SK-N-SH (cell line): ENCODE measurements at regions not wholly inside any gene's neighbourhood (a gene's known extent, or its start where the extent isn't known, plus 50 kb on each side); places are given as distances from the start of the nearest gene placed in this dataset.

Experiments used
- CTCF ChIA-PET: fragments of 300-600, 350-600 bp; formaldehyde crosslinking; extraction: SDS; loops from one replicate; lab custom pipeline; 2021; lab: Yijun Ruan, JAX
- POLR2A ChIA-PET: fragments of 350-600 bp; sonication (Branson Sonifier 250); formaldehyde crosslinking; extraction: SDS; loops from one replicate; lab custom pipeline; 2020; ENCODE audit warnings: antibody characterized with exemption, inconsistent platforms; lab: Yijun Ruan, JAX
- DNase-seq: peaks from one replicate; pipeline ENCODE4 v3.0.0; 2012
- H2AFZ ChIP-seq: fragments of 200-600 bp; sonication (generic); 2 replicates; pipeline ENCODE4 v1.8.1; 2016; ENCODE audit warnings: antibody characterized with exemption, mild to moderate bottlenecking, low read depth
- H3F3A ChIP-seq: fragments of 200-600 bp; sonication (generic); replicated peaks from 2 replicates; pipeline ENCODE3; 2016; ENCODE audit warnings: antibody characterized with exemption, mild to moderate bottlenecking; ENCODE audit not compliant: insufficient read depth
- H3K27ac ChIP-seq, 2 experiments: fragments of 200-500 bp in 1 of 2; fragments of 200-600 bp in 1 of 2; sonication (Bioruptor generic) in 1 of 2; sonication (generic), shearing (Covaris generic) in 1 of 2; 2 replicates each; pipeline versions ENCODE4 v1.5.1 to v1.6.1; 2014 to 2016; ENCODE audit warnings: low read depth in 2 of 2, inconsistent platforms in 1 of 2, low read length in 1 of 2, mild to moderate bottlenecking in 1 of 2, mixed read lengths in 1 of 2
- H3K27me3 ChIP-seq: fragments of 200-600 bp; sonication (generic), shearing (Covaris generic); 2 replicates; pipeline ENCODE4 v1.6.1; 2016; ENCODE audit warnings: mixed run types; ENCODE audit not compliant: insufficient read depth
- H3K36me3 ChIP-seq, 2 experiments: fragments of 200-500 bp in 1 of 2; fragments of 200-600 bp in 1 of 2; sonication (Bioruptor generic) in 1 of 2; sonication (generic) in 1 of 2; replicated peaks in 1 of 2; 2 replicates each; pipeline versions ENCODE3 to v1.5.1; 2014 to 2016; ENCODE audit warnings: low read length in 1 of 2, mild to moderate bottlenecking in 1 of 2; ENCODE audit not compliant: insufficient read depth in 2 of 2, control insufficient read depth in 1 of 2
- H3K4me1 ChIP-seq, 2 experiments: fragments of 200-500 bp in 1 of 2; fragments of 200-600 bp in 1 of 2; sonication (Bioruptor generic) in 1 of 2; sonication (generic), shearing (Covaris generic) in 1 of 2; 2 replicates each; pipeline versions ENCODE4 v1.5.1 to v1.6.1; 2014 to 2016; ENCODE audit warnings: low read depth in 1 of 2, low read length in 1 of 2, mixed run types in 1 of 2; ENCODE audit not compliant: insufficient read depth in 2 of 2, control insufficient read depth in 1 of 2
- H3K4me2 ChIP-seq: fragments of 200-600 bp; sonication (generic), shearing (Covaris generic); 2 replicates; pipeline ENCODE4 v1.6.1; 2017; ENCODE audit warnings: mixed run types
- H3K4me3 ChIP-seq, 2 experiments: fragments of 200-500 bp in 1 of 2; fragments of 200-600 bp in 1 of 2; sonication (Bioruptor generic) in 1 of 2; sonication (generic), shearing (Covaris generic) in 1 of 2; 2 replicates each; pipeline versions ENCODE4 v1.5.1 to v1.8.1; 2014 to 2016; ENCODE audit warnings: low read depth in 2 of 2, inconsistent platforms in 1 of 2, low read length in 1 of 2, mild to moderate bottlenecking in 1 of 2, mixed read lengths in 1 of 2, moderate library complexity in 1 of 2
- H3K79me2 ChIP-seq: fragments of 200-600 bp; sonication (generic); 2 replicates; pipeline ENCODE4 v1.8.1; 2017; ENCODE audit warnings: mild to moderate bottlenecking; ENCODE audit not compliant: insufficient read depth
- H3K9ac ChIP-seq: fragments of 200-600 bp; sonication (generic); 2 replicates; pipeline ENCODE4 v1.6.1; 2017; ENCODE audit warnings: mixed run types
- H3K9me2 ChIP-seq: fragments of 200-600 bp; sonication (generic); 2 replicates; pipeline ENCODE4 v1.6.1; 2017; ENCODE audit warnings: mixed run types
- H3K9me3 ChIP-seq: fragments of 200-600 bp; sonication (generic); 2 replicates; pipeline ENCODE4 v1.6.1; 2017; ENCODE audit warnings: mixed run types, mild to moderate bottlenecking, moderate library complexity
- H4K20me1 ChIP-seq: fragments of 200-600 bp; sonication (generic); 2 replicates; pipeline ENCODE4 v1.6.1; 2017; ENCODE audit warnings: mild to moderate bottlenecking, mixed run types; ENCODE audit not compliant: insufficient read depth
- CHD2 ChIP-seq: fragments of 150-350 bp; IDR thresholded peaks from 2 replicates; pipeline ENCODE4 v1.6.1; 2018; ENCODE audit warnings: low read length; ENCODE audit not compliant: partially characterized antibody
- EP300 ChIP-seq, 2 experiments: IDR thresholded peaks; 2 replicates each; pipeline versions ENCODE4 v1.4.0 to v1.6.1; 2012; ENCODE audit warnings: borderline replicate concordance in 1 of 2, low read depth in 1 of 2, low read length in 1 of 2
- FOSL2 ChIP-seq: IDR thresholded peaks from 2 replicates; pipeline ENCODE4 v1.4.0; 2012; ENCODE audit warnings: low read depth, mild to moderate bottlenecking, moderate library complexity, borderline replicate concordance
- FOXJ3 ChIP-seq: sonication (generic); formaldehyde crosslinking; IDR thresholded peaks from 2 replicates; pipeline ENCODE4 v1.5.1; 2020; ENCODE audit warnings: mild to moderate bottlenecking, missing genetic modification reagents
- FOXM1 ChIP-seq: IDR thresholded peaks from 2 replicates; pipeline ENCODE4 v1.4.0; 2012; ENCODE audit warnings: low read depth, mild to moderate bottlenecking
- GABPA ChIP-seq: IDR thresholded peaks from 2 replicates; pipeline ENCODE4 v1.4.0; 2012; ENCODE audit warnings: low read depth, mild to moderate bottlenecking
- JUND ChIP-seq: IDR thresholded peaks from 2 replicates; pipeline ENCODE4 v1.4.0; 2012
- MEF2A ChIP-seq: IDR thresholded peaks from 2 replicates; pipeline ENCODE4 v1.4.0; 2012; ENCODE audit warnings: low read depth, borderline replicate concordance
- NFIC ChIP-seq: IDR thresholded peaks from 2 replicates; pipeline ENCODE4 v1.4.0; 2012; ENCODE audit warnings: borderline replicate concordance
- POLR2AphosphoS5 ChIP-seq: IDR thresholded peaks from 2 replicates; pipeline ENCODE4 v1.6.1; 2012; ENCODE audit warnings: low read depth, low read length
- RAD21 ChIP-seq: IDR thresholded peaks from 2 replicates; pipeline ENCODE4 v1.6.1; 2012; ENCODE audit warnings: mild to moderate bottlenecking, low read length
- RCOR1 ChIP-seq: fragments of 150-350 bp; IDR thresholded peaks from 2 replicates; pipeline ENCODE4 v1.6.1; 2017; ENCODE audit warnings: antibody characterized with exemption, low read length
- RFX5 ChIP-seq: IDR thresholded peaks from 2 replicates; pipeline ENCODE4 v1.6.1; 2012; ENCODE audit warnings: mild to moderate bottlenecking, improper control_type of control experiment, low read length
- RXRA ChIP-seq: IDR thresholded peaks from 2 replicates; pipeline ENCODE4 v1.4.0; 2012; ENCODE audit warnings: low read depth, mild to moderate bottlenecking, borderline replicate concordance
- TAF1 ChIP-seq: IDR thresholded peaks from 2 replicates; pipeline ENCODE4 v1.6.1; 2012; ENCODE audit warnings: low read depth, mild to moderate bottlenecking, low read length, moderate library complexity, borderline replicate concordance
- TEAD4 ChIP-seq: IDR thresholded peaks from 2 replicates; pipeline ENCODE4 v1.4.0; 2012; ENCODE audit warnings: mild to moderate bottlenecking, borderline replicate concordance; ENCODE audit not compliant: insufficient read depth
- YY1 ChIP-seq: IDR thresholded peaks from 2 replicates; pipeline ENCODE4 v1.4.0; 2012; ENCODE audit warnings: low read depth, mild to moderate bottlenecking
- WGBS: methylation state at CpG from one replicate; pipeline ENCODE4 v1.1.6; 2017; ENCODE audit warnings: low lambda C conversion rate; 5-methylcytosine and 5-hydroxymethylcytosine counted together
- TF ChIP-seq, protein P1 (sequence below): fragments of 200-600 bp; sonication (generic); IDR thresholded peaks from 2 replicates; pipeline ENCODE4 v1.6.1; 2017; ENCODE audit warnings: antibody characterized with exemption, mild to moderate bottlenecking, moderate library complexity
- TF ChIP-seq, protein P2 (sequence below): fragments of 150-350 bp; IDR thresholded peaks from 2 replicates; pipeline ENCODE4 v1.6.1; 2017; ENCODE audit warnings: antibody characterized with exemption, low read length, low read depth, borderline replicate concordance
- TF ChIP-seq, protein P3 (sequence below): IDR thresholded peaks from 2 replicates; pipeline ENCODE4 v1.6.1; 2012; ENCODE audit warnings: mild to moderate bottlenecking, low read depth, low read length, moderate library complexity

DNA sequence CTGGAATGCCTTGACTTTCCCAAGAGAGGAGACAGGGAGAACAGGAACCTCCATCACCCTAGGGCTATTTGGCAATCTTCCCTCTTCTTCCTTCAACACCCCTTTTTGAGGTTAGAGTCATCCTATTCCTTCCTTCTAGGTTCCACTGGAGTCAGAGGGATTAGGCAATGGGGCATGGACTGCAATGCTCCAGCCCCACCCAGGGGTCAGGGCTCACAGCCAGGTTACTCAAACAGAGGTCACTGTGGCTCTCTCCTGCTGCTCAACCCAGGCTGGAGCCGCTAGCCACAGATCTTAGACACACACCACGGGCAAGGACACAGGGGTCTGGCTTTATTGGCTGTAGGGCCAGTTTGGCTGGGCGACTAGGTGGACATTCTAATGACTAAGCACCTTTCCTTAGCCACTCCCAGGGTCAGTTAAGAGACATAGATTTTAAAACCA, 145.5 kb upstream of the NRIP1 start:
- no peak overlapping the region for H3K27ac ChIP-seq
- ChIA-PET POLR2A (no interaction called here), CTCF (no interaction called here)
- 0% methylated on average over 3 of the region's 3 CpGs for WGBS
- H3K4me2 ChIP-seq: no peak overlapping the region
- no peaks in the 10 kb centered on the region for H4K20me1 ChIP-seq
- DNase-seq: no peak
- H3K79me2 ChIP-seq: no peaks in the 10 kb centered on the region
- no peak overlapping the region for H3K9ac ChIP-seq
- no peaks in the 10 kb centered on the region for H3K4me1 ChIP-seq
- H3K9me2 ChIP-seq: no peaks in the 10 kb centered on the region
- H3K9me3 ChIP-seq: no peaks in the 10 kb centered on the region
- no peak for TF ChIP-seq FOXJ3 (CRISPR knock-in tag)
- TF ChIP-seq JUND: no peak
- TF ChIP-seq RAD21: no peak
- TF ChIP-seq FOXM1: no peak
- TF ChIP-seq, protein P1, sequence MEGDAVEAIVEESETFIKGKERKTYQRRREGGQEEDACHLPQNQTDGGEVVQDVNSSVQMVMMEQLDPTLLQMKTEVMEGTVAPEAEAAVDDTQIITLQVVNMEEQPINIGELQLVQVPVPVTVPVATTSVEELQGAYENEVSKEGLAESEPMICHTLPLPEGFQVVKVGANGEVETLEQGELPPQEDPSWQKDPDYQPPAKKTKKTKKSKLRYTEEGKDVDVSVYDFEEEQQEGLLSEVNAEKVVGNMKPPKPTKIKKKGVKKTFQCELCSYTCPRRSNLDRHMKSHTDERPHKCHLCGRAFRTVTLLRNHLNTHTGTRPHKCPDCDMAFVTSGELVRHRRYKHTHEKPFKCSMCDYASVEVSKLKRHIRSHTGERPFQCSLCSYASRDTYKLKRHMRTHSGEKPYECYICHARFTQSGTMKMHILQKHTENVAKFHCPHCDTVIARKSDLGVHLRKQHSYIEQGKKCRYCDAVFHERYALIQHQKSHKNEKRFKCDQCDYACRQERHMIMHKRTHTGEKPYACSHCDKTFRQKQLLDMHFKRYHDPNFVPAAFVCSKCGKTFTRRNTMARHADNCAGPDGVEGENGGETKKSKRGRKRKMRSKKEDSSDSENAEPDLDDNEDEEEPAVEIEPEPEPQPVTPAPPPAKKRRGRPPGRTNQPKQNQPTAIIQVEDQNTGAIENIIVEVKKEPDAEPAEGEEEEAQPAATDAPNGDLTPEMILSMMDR: no peak
- no peak for TF ChIP-seq RXRA
- TF ChIP-seq, protein P2, sequence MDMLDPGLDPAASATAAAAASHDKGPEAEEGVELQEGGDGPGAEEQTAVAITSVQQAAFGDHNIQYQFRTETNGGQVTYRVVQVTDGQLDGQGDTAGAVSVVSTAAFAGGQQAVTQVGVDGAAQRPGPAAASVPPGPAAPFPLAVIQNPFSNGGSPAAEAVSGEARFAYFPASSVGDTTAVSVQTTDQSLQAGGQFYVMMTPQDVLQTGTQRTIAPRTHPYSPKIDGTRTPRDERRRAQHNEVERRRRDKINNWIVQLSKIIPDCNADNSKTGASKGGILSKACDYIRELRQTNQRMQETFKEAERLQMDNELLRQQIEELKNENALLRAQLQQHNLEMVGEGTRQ: no peak
- TF ChIP-seq EP300 (IDR thresholded peaks at IDR 0.05; ENCODE audit: borderline replicate concordance in 1 of 2, low read depth in 1 of 2, low read length in 1 of 2): no peak
- TF ChIP-seq GABPA: no peak
- no peak for TF ChIP-seq FOSL2
- no peak overlapping the region for H3K4me3 ChIP-seq
- H3F3A ChIP-seq: no peaks in the 10 kb centered on the region
- H3K36me3 ChIP-seq: no peaks in the 10 kb centered on the region
- H2AFZ ChIP-seq: no peak overlapping the region
- H3K27me3 ChIP-seq: peaks cover 5% of the 10 kb centered on the region

DNA sequence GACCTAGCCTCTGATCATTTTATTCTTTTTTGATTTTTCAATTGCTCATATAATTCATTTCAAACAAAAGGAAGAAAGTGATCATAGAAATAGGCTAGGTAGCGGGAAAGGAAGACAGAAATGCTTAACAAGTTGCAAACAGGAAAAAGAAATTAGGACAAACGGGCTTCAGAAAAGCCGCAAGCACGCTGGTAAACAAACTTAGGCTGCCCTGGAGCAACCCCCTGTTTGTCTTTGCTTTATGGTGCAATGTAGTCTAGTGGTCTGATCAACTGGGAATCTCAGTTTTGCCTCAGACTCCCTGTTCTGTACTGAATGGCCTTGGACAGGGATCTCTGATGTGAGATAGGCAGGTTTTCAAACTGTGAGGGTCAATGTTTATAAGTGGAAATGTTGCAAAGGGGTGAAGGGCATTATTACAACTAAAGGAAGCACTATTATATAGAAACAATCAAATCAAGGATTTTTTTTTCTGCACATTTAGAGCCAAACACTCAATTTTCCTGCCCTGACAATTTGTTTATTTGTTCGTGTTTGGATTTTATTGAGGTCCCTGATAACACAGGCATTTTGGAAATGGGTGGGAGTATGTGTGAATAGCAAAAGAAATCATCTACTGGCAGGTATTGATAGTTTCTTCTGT, 146.8 kb upstream of the NRIP1 start:
- Histone ChIP-seq H3K9ac (no peak overlapping the region), H3K4me2 (no peak overlapping the region), H3K9me3 (no peaks in the 10 kb centered on the region), H3K36me3 (no peaks in the 10 kb centered on the region), H4K20me1 (no peaks in the 10 kb centered on the region), H3K9me2 (no peaks in the 10 kb centered on the region), H3F3A (no peaks in the 10 kb centered on the region), H3K27ac (no peak overlapping the region), H3K79me2 (no peaks in the 10 kb centered on the region), H3K27me3 (peaks cover 5% of the 10 kb centered on the region), H3K4me3 (no peak overlapping the region), H2AFZ (no peak overlapping the region), H3K4me1 (no peaks in the 10 kb centered on the region)
- no peak for DNase-seq
- POLR2A ChIA-PET: no interaction called here
- 4% methylated on average over 5 of the region's 5 CpGs for WGBS
- CTCF ChIA-PET: no interaction called here
- TF ChIP-seq TAF1 (no peak), FOXM1 (no peak), RCOR1 (no peak), JUND (no peak), CHD2 (no peak), YY1 (no peak), MEF2A (no peak), GABPA (no peak), NFIC (no peak), TEAD4 (no peak), FOXJ3 (CRISPR knock-in tag) (no peak), RFX5 (no peak), POLR2AphosphoS5 (no peak)
- TF ChIP-seq, protein P2: no peak
- TF ChIP-seq, protein P3, sequence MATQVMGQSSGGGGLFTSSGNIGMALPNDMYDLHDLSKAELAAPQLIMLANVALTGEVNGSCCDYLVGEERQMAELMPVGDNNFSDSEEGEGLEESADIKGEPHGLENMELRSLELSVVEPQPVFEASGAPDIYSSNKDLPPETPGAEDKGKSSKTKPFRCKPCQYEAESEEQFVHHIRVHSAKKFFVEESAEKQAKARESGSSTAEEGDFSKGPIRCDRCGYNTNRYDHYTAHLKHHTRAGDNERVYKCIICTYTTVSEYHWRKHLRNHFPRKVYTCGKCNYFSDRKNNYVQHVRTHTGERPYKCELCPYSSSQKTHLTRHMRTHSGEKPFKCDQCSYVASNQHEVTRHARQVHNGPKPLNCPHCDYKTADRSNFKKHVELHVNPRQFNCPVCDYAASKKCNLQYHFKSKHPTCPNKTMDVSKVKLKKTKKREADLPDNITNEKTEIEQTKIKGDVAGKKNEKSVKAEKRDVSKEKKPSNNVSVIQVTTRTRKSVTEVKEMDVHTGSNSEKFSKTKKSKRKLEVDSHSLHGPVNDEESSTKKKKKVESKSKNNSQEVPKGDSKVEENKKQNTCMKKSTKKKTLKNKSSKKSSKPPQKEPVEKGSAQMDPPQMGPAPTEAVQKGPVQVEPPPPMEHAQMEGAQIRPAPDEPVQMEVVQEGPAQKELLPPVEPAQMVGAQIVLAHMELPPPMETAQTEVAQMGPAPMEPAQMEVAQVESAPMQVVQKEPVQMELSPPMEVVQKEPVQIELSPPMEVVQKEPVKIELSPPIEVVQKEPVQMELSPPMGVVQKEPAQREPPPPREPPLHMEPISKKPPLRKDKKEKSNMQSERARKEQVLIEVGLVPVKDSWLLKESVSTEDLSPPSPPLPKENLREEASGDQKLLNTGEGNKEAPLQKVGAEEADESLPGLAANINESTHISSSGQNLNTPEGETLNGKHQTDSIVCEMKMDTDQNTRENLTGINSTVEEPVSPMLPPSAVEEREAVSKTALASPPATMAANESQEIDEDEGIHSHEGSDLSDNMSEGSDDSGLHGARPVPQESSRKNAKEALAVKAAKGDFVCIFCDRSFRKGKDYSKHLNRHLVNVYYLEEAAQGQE: no peak
